ENCODE measurements at regions not wholly inside any gene's neighbourhood (a gene's known extent, or its start where the extent isn't known, plus 50 kb on each side); places are given as distances from the start of the nearest gene placed in this dataset.

DNA sequence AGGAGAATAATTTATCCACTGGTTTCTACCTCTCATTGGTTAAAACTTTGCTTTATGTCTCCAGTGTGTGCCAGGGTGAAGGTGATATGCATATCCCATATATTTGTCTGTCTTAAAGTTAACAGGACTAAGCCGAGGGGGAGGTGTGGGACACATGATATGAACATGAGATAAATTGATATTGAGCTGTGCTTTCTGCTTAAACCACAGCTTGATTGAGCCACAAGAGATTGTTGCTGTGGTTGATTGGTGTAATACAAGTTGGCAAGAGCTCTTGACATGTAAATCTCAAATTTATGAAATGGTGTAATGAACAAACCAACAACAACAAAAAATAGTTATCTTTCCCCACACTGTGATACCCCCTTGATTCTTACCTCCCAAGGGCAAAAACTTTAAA lies 1295.5 kb upstream of the NCAM2 start:
- H3K9me1 ChIP-seq (replicated peaks; ENCODE audit: control insufficient read depth, extremely low read depth, insufficient read depth, low read length): no peaks in the 10 kb centered on the region
- H3K4me3 ChIP-seq (replicated peaks in 1 of 3; ENCODE audit: insufficient read depth in 1 of 3, low read depth in 1 of 3, low read length in 3 of 3): no peak overlapping the region
- no peak overlapping the region for H3K9ac ChIP-seq (replicated peaks; ENCODE audit: extremely low read depth, insufficient read depth, low read length)
- H4K20me1 ChIP-seq (replicated peaks; ENCODE audit: control insufficient read depth, extremely low read depth, insufficient read depth, low read length): no peaks in the 10 kb centered on the region
- no peaks in the 10 kb centered on the region for H3K27me3 ChIP-seq (ENCODE audit: control insufficient read depth in 2 of 2, insufficient read depth in 2 of 2, low read length in 2 of 2)
- DNase-seq (ENCODE audit: low read depth, low spot score): no peak
- BruUV-seq (replicated peaks): no TSS peak
- no peaks in the 10 kb centered on the region for H3K9me3 ChIP-seq (replicated peaks; ENCODE audit: control insufficient read depth, insufficient read depth, low read length)
- dilution Hi-C loops (cut with MboI; ENCODE audit: extremely low pct_ligation_motif_present, low sequenced_read_pairs): no loop called here
- no peak overlapping the region for H3K4me2 ChIP-seq (ENCODE audit: insufficient read depth, low read length)
- POLR2A ChIA-PET: no interaction called here
- no peak for FAIRE-seq
- H3K36me3 ChIP-seq (ENCODE audit: control insufficient read depth in 2 of 2, extremely low read depth in 1 of 2, insufficient read depth in 2 of 2, low read length in 2 of 2): no peaks in the 10 kb centered on the region
- H3K79me2 ChIP-seq (ENCODE audit: control insufficient read depth, insufficient read depth, low read length): no peaks in the 10 kb centered on the region
- CTCF ChIA-PET: interaction anchor here (0.9 kb wide), 1 partner anchor 10 kb away, joined by 3 read pairs; no protein-coding TSS in a partner anchor
- TF ChIP-seq POLR2AphosphoS5 (IDR thresholded peaks at IDR 0.05; ENCODE audit: insufficient read depth, low read depth, low read length): no peak
- TF ChIP-seq, protein P1, sequence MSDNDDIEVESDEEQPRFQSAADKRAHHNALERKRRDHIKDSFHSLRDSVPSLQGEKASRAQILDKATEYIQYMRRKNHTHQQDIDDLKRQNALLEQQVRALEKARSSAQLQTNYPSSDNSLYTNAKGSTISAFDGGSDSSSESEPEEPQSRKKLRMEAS (IDR thresholded peaks at IDR 0.05; ENCODE audit: insufficient read depth, insufficient read length): no peak
- no peak for TF ChIP-seq GATA2 (IDR thresholded peaks at IDR 0.05; ENCODE audit: insufficient read depth, insufficient read length, low read depth, low read length)
- H2AFZ ChIP-seq (ENCODE audit: low read depth, low read length): no peak overlapping the region
- no peaks in the 10 kb centered on the region for H3K4me1 ChIP-seq (ENCODE audit: control insufficient read depth, extremely low read depth, insufficient read depth, low read length)
- no peak overlapping the region for H3K27ac ChIP-seq (ENCODE audit: insufficient read depth, low read depth, low read length)
- intact Hi-C loops (cut with micrococcal nuclease): no loop called here

DNA sequence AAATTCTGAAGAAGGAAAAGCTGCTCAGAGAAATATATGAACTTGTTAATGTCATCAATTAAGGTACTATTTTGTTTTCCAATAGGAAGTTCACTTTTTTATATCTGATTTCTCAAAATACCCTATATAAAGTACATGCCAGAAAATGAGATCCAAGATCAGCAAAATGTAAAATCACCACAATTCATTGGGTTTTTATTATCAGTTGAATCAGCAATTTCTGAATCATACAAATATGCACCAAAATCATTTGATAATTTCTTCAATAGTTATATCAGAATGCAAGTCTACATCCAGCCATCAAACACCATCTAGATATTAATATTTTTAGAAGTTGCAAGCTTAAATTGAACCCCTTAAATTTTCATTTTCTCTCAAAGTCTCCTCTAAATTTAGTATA lies 1293.4 kb upstream of the NCAM2 start:
- BruUV-seq (replicated peaks): no TSS peak
- H4K20me1 ChIP-seq (replicated peaks; ENCODE audit: control insufficient read depth, extremely low read depth, insufficient read depth, low read length): no peaks in the 10 kb centered on the region
- H3K27me3 ChIP-seq (ENCODE audit: control insufficient read depth in 2 of 2, insufficient read depth in 2 of 2, low read length in 2 of 2): no peaks in the 10 kb centered on the region
- no peaks in the 10 kb centered on the region for H3K36me3 ChIP-seq (ENCODE audit: control insufficient read depth in 2 of 2, extremely low read depth in 1 of 2, insufficient read depth in 2 of 2, low read length in 2 of 2)
- no peak overlapping the region for H3K9ac ChIP-seq (replicated peaks; ENCODE audit: extremely low read depth, insufficient read depth, low read length)
- no peaks in the 10 kb centered on the region for H3K9me1 ChIP-seq (replicated peaks; ENCODE audit: control insufficient read depth, extremely low read depth, insufficient read depth, low read length)
- CTCF ChIA-PET: no interaction called here
- H3K4me2 ChIP-seq (ENCODE audit: insufficient read depth, low read length): no peak overlapping the region
- H3K79me2 ChIP-seq (ENCODE audit: control insufficient read depth, insufficient read depth, low read length): no peaks in the 10 kb centered on the region
- dilution Hi-C loops (cut with MboI; ENCODE audit: extremely low pct_ligation_motif_present, low sequenced_read_pairs) (no loop called here), intact Hi-C loops (cut with micrococcal nuclease) (no loop called here)
- POLR2A ChIA-PET: no interaction called here
- no peak overlapping the region for H3K27ac ChIP-seq (ENCODE audit: insufficient read depth, low read depth, low read length)
- FAIRE-seq: no peak
- no peak overlapping the region for H2AFZ ChIP-seq (ENCODE audit: low read depth, low read length)
- no peak for TF ChIP-seq FOS (IDR thresholded peaks at IDR 0.05; ENCODE audit: borderline replicate concordance, insufficient read depth, low read length)
- TF ChIP-seq, protein P1 (IDR thresholded peaks at IDR 0.05; ENCODE audit: insufficient read depth, insufficient read length): no peak
- no peak for TF ChIP-seq EZH2 (IDR thresholded peaks at IDR 0.05; ENCODE audit: borderline replicate concordance, low read depth, low read length, severe bottlenecking)
- TF ChIP-seq GATA2 (IDR thresholded peaks at IDR 0.05; ENCODE audit: insufficient read depth, insufficient read length, low read depth, low read length): no peak
- TF ChIP-seq POLR2AphosphoS5 (IDR thresholded peaks at IDR 0.05; ENCODE audit: insufficient read depth, low read depth, low read length): no peak
- no peak for TF ChIP-seq MYC (IDR thresholded peaks at IDR 0.05; ENCODE audit: low read depth, low read length)
- TF ChIP-seq, protein P2, sequence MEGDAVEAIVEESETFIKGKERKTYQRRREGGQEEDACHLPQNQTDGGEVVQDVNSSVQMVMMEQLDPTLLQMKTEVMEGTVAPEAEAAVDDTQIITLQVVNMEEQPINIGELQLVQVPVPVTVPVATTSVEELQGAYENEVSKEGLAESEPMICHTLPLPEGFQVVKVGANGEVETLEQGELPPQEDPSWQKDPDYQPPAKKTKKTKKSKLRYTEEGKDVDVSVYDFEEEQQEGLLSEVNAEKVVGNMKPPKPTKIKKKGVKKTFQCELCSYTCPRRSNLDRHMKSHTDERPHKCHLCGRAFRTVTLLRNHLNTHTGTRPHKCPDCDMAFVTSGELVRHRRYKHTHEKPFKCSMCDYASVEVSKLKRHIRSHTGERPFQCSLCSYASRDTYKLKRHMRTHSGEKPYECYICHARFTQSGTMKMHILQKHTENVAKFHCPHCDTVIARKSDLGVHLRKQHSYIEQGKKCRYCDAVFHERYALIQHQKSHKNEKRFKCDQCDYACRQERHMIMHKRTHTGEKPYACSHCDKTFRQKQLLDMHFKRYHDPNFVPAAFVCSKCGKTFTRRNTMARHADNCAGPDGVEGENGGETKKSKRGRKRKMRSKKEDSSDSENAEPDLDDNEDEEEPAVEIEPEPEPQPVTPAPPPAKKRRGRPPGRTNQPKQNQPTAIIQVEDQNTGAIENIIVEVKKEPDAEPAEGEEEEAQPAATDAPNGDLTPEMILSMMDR (IDR thresholded peaks at IDR 0.05; ENCODE audit: extremely low read depth in 1 of 2, insufficient read depth in 1 of 2, low read depth in 1 of 2, low read length in 2 of 2): no peak
- TF ChIP-seq POLR2A (IDR thresholded peaks at IDR 0.05; ENCODE audit: low read depth, low read length): no peak
- TF ChIP-seq JUN (IDR thresholded peaks at IDR 0.05; ENCODE audit: borderline replicate concordance, insufficient read depth, insufficient read length, low read depth): no peak
- no peaks in the 10 kb centered on the region for H3K9me3 ChIP-seq (replicated peaks; ENCODE audit: control insufficient read depth, insufficient read depth, low read length)
- no peak overlapping the region for H3K4me3 ChIP-seq (replicated peaks in 1 of 3; ENCODE audit: insufficient read depth in 1 of 3, low read depth in 1 of 3, low read length in 3 of 3)
- no peak for DNase-seq (ENCODE audit: low read depth, low spot score)
- H3K4me1 ChIP-seq (ENCODE audit: control insufficient read depth, extremely low read depth, insufficient read depth, low read length): no peaks in the 10 kb centered on the region

Data from endothelial cell of umbilical vein (primary cell).